NCI-H1694 (cell line): ENCODE measurements at regions not wholly inside any gene's neighbourhood (a gene's known extent, or its start where the extent isn't known, plus 50 kb on each side); places are given as distances from the start of the nearest gene placed in this dataset.
"Not testable (repeated sequence)": the region's sequence is repeated elsewhere in the genome, so short reads cannot be mapped to it uniquely, and the experiment has no call there.

ENCODE experiments used
- DNase-seq: peaks from one replicate; lab custom pipeline; 2025; lab: John Stamatoyannopoulos, UW

GRCh38 chr12:46490635-46491034, 118.1 kb upstream of the SLC38A2 start:
- no peak for DNase-seq

DNA sequence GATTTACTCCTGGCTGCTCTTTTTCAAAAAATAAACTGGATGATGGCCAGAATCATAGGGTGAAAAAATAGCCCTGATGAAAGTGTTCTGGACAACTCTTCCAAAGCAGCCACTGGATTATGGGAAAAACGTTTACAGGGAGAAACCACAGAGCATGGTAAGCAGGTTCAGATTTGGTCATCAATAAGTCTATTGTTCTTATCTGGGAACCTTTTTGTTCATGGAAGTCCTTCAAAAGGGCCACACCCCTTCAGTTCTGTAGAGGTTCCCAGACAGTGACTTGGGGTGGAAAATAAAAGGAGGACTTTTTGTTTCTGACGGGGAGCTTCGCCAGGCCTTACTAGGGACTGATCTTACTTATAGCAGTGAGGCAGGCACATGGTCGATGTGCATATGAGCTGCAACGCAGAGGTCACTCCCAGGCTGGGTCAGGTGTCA, 117.4 kb upstream of the SLC38A2 start:
- no peak for DNase-seq

DNA sequence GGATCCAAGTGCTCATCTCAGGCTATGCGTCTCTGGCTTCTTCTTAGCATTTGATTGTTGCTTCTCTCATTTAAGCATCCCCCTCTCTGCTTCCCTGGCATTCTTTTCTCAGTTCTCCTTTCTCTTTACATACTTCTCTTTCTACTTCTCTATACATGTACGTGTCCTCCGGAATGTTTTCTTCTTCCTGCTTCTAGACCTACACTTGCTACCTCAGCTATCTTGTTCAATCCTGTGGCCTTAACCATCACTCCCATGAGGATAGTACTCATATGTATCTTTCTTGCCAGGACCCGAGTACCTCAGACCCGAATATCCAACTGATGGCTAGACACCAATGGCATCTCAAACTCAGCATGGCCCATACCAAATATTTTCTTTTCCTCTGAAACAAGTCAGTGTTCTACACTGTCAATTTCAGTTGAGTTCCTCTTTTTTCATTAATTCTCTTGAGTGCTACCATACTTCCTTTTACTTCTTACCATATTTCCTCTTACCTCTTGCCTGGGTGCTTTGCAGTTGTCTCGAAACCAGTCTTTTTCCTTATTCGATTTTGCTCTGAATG, 115.1 kb upstream of the SLC38A2 start:
- DNase-seq = no peak

DNA sequence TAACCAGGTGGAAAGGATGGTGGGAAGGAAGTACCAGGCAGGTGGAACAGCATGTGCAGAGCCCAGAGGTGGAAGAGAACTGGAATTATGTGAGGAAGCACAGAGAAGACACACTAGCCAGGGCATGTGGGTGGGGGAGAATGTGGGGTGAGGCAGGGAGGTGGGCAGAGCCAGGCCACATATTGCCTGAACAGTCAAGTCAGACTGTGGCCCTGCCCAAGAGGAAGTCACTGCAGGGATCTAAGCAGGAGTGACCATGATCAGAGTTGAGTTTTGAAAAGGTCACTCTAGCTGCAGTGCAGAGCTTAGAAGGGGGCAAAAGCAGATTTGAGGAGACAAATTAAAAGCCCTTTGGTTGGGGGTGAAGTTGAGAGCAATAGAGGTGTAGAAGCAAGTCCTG, 114.0 kb upstream of the SLC38A2 start:
- no peak for DNase-seq

GRCh38 chr12:46485853-46486252, 113.3 kb upstream of the SLC38A2 start:
- DNase-seq = no peak

- DNase-seq = no peak
Measured at GRCh38 chr12:46484396-46485061, 112.0 kb upstream of the SLC38A2 start.

GRCh38 chr12:46483572-46484395, 111.2 kb upstream of the SLC38A2 start:
- DNase-seq = no peak

GRCh38 chr12:46480724-46481123, 108.2 kb upstream of the SLC38A2 start:
- DNase-seq = no peak

- no peak for DNase-seq
Measured at GRCh38 chr12:46480316-46480715, 107.7 kb upstream of the SLC38A2 start.

DNA sequence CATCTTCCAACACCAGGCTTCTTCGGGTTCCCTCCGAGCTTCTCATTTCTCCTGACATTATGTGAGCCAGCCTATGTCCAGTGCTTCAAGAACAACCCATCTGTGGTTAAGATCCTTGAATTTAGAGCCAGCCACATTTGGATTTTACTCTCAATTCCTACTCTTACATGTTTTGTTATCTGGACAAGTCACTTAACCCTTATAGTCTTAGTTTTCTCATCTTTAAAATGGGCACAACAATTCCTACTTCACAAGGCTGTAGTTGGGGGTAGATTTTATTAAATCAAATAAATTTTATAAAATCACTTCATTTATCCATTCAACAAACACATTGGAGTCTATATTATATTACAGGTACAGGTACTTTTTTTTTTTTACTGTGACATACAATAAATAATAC, 105.5 kb upstream of the SLC38A2 start:
- DNase-seq = no peak

DNA sequence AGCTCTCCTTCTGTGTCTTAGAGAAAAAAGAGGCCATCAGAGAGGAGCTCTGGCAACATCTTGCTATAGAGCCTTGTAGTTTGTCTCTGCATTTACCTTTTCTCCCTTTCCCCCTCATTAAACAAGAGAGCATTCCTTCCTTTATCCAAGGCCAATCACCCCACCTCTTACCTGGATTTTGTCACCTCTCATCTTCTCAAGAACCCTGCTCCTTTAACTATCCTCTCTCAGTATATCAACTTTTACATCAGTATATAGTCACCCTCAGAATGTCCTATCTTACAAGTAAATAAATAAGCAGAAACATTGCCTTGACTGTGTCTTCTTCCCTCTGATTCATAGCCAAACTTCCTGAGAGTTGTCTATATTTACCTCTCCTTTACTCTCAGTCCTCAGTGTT, 105.0 kb upstream of the SLC38A2 start:
- no peak for DNase-seq

DNA sequence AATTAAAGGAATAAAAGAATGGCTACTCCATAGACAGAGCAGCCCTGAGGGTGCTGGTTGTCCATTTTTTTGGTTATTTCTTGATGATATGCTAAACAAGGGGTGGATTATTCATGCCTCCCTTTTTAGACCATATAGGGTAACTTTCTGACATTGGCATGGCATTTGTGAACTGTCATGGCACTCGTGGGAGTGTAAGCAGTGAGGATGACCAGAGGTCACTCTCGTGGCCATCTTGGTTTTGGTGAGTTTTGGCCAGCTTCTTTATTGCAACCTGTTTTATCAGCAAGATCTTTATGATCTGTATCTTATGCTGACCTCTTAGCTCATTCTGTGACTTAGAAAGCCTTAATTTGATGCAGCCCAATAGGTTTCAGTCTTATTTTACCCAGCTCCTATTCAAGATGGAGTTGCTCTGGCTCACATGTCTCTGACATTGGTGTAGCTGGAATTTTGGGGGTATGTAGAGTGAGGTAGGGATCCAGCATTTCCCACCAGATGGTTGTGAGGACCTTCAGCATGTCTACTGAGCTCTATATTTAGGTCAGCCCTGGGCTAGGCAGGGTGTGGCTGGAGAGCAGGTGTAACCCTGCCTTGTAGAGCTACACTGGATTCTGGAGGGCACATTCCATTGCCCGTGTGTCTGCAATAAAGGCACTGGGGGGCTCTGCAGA, 103.5 kb upstream of the SLC38A2 start:
- no peak for DNase-seq

GRCh38 chr12:46474385-46474784, 101.8 kb upstream of the SLC38A2 start:
- not testable (repeated sequence) for DNase-seq

DNA sequence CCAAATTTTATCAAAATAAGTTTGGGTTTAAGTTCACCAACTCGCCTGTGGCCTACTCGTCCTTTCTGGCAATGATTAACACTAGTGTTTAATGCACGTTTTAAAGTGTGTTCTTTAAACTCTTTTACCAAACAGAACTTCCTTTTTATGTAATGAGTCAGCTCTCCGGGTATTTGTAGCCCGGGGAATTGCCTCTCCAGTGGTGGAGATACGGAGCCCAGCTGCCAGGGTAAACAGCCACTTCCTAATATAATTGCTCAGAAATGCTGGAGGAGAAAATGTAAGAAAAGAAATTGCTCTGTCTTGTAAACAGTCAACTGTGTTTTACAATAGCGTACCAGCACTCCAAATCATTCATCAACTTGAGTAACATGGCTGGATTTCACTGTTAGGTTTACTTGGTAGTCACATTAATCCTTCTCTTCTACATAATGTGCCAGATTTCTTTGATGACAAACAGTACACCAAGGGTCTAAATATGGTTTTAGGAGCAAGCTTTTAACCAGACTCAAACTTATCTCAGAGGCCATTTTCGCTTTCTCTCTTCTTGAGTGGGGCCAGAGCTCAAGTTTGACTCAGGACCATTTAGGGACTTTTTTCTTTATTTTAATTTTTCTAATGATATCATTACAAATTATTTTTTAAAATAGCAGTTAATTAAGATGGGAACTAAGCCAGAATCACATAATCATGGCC, 101.2 kb upstream of the SLC38A2 start:
- DNase-seq = no peak

GRCh38 chr12:46472893-46473633, 100.5 kb upstream of the SLC38A2 start:
- no peak for DNase-seq

- DNase-seq = no peak
Measured at GRCh38 chr12:46472144-46472705, 99.7 kb upstream of the SLC38A2 start.

- no peak for DNase-seq
Measured at GRCh38 chr12:46471404-46471803, 98.8 kb upstream of the SLC38A2 start.

DNA sequence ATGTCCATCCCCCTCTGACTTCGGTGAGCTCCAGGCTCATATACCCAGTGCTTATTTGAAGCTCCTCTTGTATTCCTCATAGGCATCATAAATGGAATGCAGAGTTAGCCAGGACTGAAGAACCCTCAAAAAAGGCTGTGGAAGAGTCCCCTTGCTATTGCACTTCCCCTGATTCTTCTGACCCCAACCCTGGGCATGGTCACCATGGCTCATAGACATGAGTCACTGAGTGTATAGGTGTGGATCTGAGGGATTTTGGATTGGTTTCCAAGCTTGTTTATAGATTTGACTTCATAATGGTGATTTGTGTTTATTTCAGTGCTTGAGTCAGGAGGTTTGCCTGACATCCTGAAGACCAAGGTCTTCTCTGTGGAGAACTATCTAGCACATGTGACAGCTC, 98.4 kb upstream of the SLC38A2 start:
- DNase-seq = no peak

- no peak for DNase-seq
Measured at GRCh38 chr12:46470036-46470627, 97.6 kb upstream of the SLC38A2 start.

DNA sequence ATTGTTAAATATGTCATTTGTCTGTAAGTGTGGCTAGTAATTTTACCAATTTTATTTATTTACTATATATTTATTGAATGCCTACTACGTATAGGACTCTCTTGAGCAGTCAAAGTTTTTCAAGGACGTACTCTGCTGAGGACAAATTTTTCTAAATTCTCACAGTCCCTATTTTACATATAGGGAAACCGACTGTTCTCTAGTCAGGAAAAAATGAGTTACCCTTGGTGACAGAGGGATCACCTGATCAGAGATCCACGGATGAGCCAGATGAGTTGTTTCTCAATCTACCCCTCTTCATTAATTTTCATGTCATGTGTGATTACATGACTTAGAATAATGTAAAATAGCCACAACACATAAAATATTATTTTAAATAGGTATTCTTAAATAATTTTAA, 96.2 kb upstream of the SLC38A2 start:
- DNase-seq = no peak

- DNase-seq = no peak
Measured at GRCh38 chr12:46468160-46468559, 95.6 kb upstream of the SLC38A2 start.
